ENCODE measurements at regions not wholly inside any gene's neighbourhood (a gene's known extent, or its start where the extent isn't known, plus 50 kb on each side); places are given as distances from the start of the nearest gene placed in this dataset.

- H3K9me2 ChIP-seq (replicated peaks; ENCODE audit: insufficient read depth, low read length), result no peaks in the 10 kb centered on the region
- no peaks in the 10 kb centered on the region for H3K9me3 ChIP-seq (replicated peaks; ENCODE audit: insufficient read depth, low read length)
- no peak for DNase-seq
- H3K9ac ChIP-seq (ENCODE audit: low read length), result no peak overlapping the region
- no peak overlapping the region for H3K4me2 ChIP-seq (ENCODE audit: low read depth, low read length)
- no peaks in the 10 kb centered on the region for H3K79me2 ChIP-seq (ENCODE audit: low read length)
- H3K27ac ChIP-seq (ENCODE audit: low read length), result no peak overlapping the region
- H2AFZ ChIP-seq (ENCODE audit: low read length), result no peak overlapping the region
- no peaks in the 10 kb centered on the region for H3K36me3 ChIP-seq (replicated peaks; ENCODE audit: insufficient read depth, low read length)
- no peaks in the 10 kb centered on the region for H3F3A ChIP-seq (ENCODE audit: insufficient read depth, low read length)
- H3K4me3 ChIP-seq (ENCODE audit: low read length), result no peak overlapping the region
- TF ChIP-seq CTCF (IDR thresholded peaks at IDR 0.05; ENCODE audit: low read length) (no peak), EZH2 (optimal IDR thresholded peaks at IDR 0.05; ENCODE audit: low read depth, low read length) (no peak), EZH2phosphoT487 (IDR thresholded peaks at IDR 0.05; ENCODE audit: low read length) (no peak)
- no peaks in the 10 kb centered on the region for H3K27me3 ChIP-seq (replicated peaks; ENCODE audit: insufficient read depth, low read length)
- no peaks in the 10 kb centered on the region for H4K20me1 ChIP-seq (ENCODE audit: insufficient read depth, low read length)
- no peaks in the 10 kb centered on the region for H3K4me1 ChIP-seq (ENCODE audit: low read length)
These were observed 1237.5 kb upstream of the MAP3K7 start for GRCh38 chr6:91824331-91824730.

GRCh38 chr6:91822581-91822980, 1235.7 kb upstream of the MAP3K7 start:
- TF ChIP-seq EZH2phosphoT487 (IDR thresholded peaks at IDR 0.05; ENCODE audit: low read length) (no peak), CTCF (IDR thresholded peaks at IDR 0.05; ENCODE audit: low read length) (no peak), EZH2 (optimal IDR thresholded peaks at IDR 0.05; ENCODE audit: low read depth, low read length) (no peak)
- Histone ChIP-seq H3K27me3 (replicated peaks; ENCODE audit: insufficient read depth, low read length) (no peaks in the 10 kb centered on the region), H3K36me3 (replicated peaks; ENCODE audit: insufficient read depth, low read length) (no peaks in the 10 kb centered on the region), H3K27ac (ENCODE audit: low read length) (no peak overlapping the region), H3K9ac (ENCODE audit: low read length) (no peak overlapping the region), H3F3A (ENCODE audit: insufficient read depth, low read length) (no peaks in the 10 kb centered on the region), H3K79me2 (ENCODE audit: low read length) (no peaks in the 10 kb centered on the region), H3K9me3 (replicated peaks; ENCODE audit: insufficient read depth, low read length) (no peaks in the 10 kb centered on the region), H2AFZ (ENCODE audit: low read length) (no peak overlapping the region), H3K4me2 (ENCODE audit: low read depth, low read length) (no peak overlapping the region), H3K9me2 (replicated peaks; ENCODE audit: insufficient read depth, low read length) (no peaks in the 10 kb centered on the region), H4K20me1 (ENCODE audit: insufficient read depth, low read length) (no peaks in the 10 kb centered on the region), H3K4me1 (ENCODE audit: low read length) (no peaks in the 10 kb centered on the region), H3K4me3 (ENCODE audit: low read length) (no peak overlapping the region)
- no peak for DNase-seq

- no peak overlapping the region for H3K4me3 ChIP-seq (ENCODE audit: low read length)
- no peaks in the 10 kb centered on the region for H3K79me2 ChIP-seq (ENCODE audit: low read length)
- H4K20me1 ChIP-seq (ENCODE audit: insufficient read depth, low read length), result no peaks in the 10 kb centered on the region
- no peaks in the 10 kb centered on the region for H3F3A ChIP-seq (ENCODE audit: insufficient read depth, low read length)
- no peak overlapping the region for H3K27ac ChIP-seq (ENCODE audit: low read length)
- H3K9me2 ChIP-seq (replicated peaks; ENCODE audit: insufficient read depth, low read length), result no peaks in the 10 kb centered on the region
- H2AFZ ChIP-seq (ENCODE audit: low read length), result no peak overlapping the region
- H3K27me3 ChIP-seq (replicated peaks; ENCODE audit: insufficient read depth, low read length), result no peaks in the 10 kb centered on the region
- no peak overlapping the region for H3K4me2 ChIP-seq (ENCODE audit: low read depth, low read length)
- no peak for DNase-seq
- H3K9me3 ChIP-seq (replicated peaks; ENCODE audit: insufficient read depth, low read length), result no peaks in the 10 kb centered on the region
- no peak overlapping the region for H3K9ac ChIP-seq (ENCODE audit: low read length)
- no peak for TF ChIP-seq EZH2 (optimal IDR thresholded peaks at IDR 0.05; ENCODE audit: low read depth, low read length)
- TF ChIP-seq CTCF (IDR thresholded peaks at IDR 0.05; ENCODE audit: low read length), result no peak
- TF ChIP-seq EZH2phosphoT487 (IDR thresholded peaks at IDR 0.05; ENCODE audit: low read length), result no peak
- H3K4me1 ChIP-seq (ENCODE audit: low read length), result no peaks in the 10 kb centered on the region
- H3K36me3 ChIP-seq (replicated peaks; ENCODE audit: insufficient read depth, low read length), result no peaks in the 10 kb centered on the region
These were observed 1229.5 kb upstream of the MAP3K7 start for GRCh38 chr6:91816335-91816734.

All from MM.1S (cell line).